ENCODE measurements at regions not wholly inside any gene's neighbourhood (a gene's known extent, or its start where the extent isn't known, plus 50 kb on each side); places are given as distances from the start of the nearest gene placed in this dataset.
A peak's percentile ranks its signal among the peaks of the same experiment; 100 is the strongest.
"Not testable (repeated sequence)": the region's sequence is repeated elsewhere in the genome, so short reads cannot be mapped to it uniquely, and the experiment has no call there.

DNA sequence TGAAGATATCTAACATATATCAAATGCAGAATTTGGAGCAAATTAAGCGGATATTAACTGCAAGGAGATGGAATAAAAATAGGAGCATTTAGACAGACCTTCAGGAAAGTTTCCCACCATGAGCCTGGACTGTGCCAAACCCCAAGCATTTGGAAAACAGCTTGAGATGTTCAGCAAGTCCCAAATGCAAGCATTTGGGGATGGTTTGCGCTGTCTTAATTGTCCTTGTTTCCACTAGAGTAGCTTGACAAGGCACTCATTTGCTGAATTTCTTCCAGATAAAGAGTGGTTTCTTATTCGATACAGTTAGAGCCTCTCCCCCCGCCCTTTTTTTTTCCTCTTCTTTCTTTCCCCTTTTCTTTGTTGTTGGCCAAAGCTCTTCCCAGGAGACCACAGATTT lies 77.1 kb upstream of the CDC42EP3 start:
- TF ChIP-seq CTCF (IDR thresholded peaks at IDR 0.05 in 8 of 11, conservative IDR thresholded peaks at IDR 0.05 in 3 of 11) = no peak
- TF ChIP-seq POLR2A (IDR thresholded peaks at IDR 0.05) = no peak
- Histone ChIP-seq H3K4me1 (no peaks in the 10 kb centered on the region), H3K27ac (no peak overlapping the region), H3K36me3 (no peaks in the 10 kb centered on the region), H3K27me3 (replicated peaks in 1 of 7) (no peaks in the 10 kb centered on the region), H3K4me3 (no peak overlapping the region), H3K9me3 (no peaks in the 10 kb centered on the region)
- intact Hi-C loops (cut with DNase I; ENCODE audit: low total_unique reads) = no loop called here
- 76 to 89% (median 84%) methylated on average over 4 of the region's 4 CpGs for WGBS, 5 donors
- no peak for DNase-seq

- H3K4me3 ChIP-seq; H3K36me3 ChIP-seq; H3K4me1 ChIP-seq; intact Hi-C loops (cut with DNase I; ENCODE audit: low total_unique reads); H3K27ac ChIP-seq; H3K27me3 ChIP-seq (replicated peaks in 1 of 7); H3K9me3 ChIP-seq; DNase-seq: not testable (repeated sequence)
Measured at GRCh38 chr2:37750286-37750685, 78.8 kb upstream of the CDC42EP3 start.

- Histone ChIP-seq H3K4me3 (no peak overlapping the region), H3K27ac (no peak overlapping the region), H3K9me3 (no peaks in the 10 kb centered on the region), H3K27me3 (replicated peaks in 1 of 7) (no peaks in the 10 kb centered on the region), H3K36me3 (no peaks in the 10 kb centered on the region), H3K4me1 (no peaks in the 10 kb centered on the region)
- 94 to 100% (median 96%) methylated on average over 2 to 4 of the region's 4 CpGs for WGBS, 5 donors
- no peak for TF ChIP-seq POLR2A (IDR thresholded peaks at IDR 0.05)
- TF ChIP-seq POLR2AphosphoS5 (IDR thresholded peaks at IDR 0.05) = no peak
- TF ChIP-seq CTCF (IDR thresholded peaks at IDR 0.05 in 8 of 11, conservative IDR thresholded peaks at IDR 0.05 in 3 of 11) = no peak
- intact Hi-C loops (cut with DNase I; ENCODE audit: low total_unique reads) = no loop called here
- no peak for DNase-seq
Measured at GRCh38 chr2:37752766-37753165, 81.3 kb upstream of the CDC42EP3 start.

DNA sequence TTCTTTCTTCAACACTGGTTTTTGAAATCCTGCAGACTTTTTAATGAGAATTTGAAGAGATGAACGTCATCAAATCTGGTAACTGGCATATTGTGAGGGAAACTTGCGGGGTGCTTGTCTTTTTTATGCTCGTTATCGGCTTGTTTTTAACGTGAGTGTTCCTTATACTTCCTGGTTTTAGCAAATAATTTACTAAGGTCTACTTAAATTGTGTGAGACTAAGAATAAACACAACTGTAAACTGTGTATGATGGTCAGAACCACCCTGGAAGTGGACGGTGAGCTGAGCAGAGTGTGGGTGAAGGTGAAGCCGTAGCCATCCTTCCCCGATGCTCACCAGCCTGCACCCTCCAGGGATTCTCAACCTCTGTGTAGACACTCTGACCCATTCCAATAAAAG lies 82.3 kb upstream of the CDC42EP3 start:
- no peak overlapping the region for H3K27ac ChIP-seq
- H3K36me3 ChIP-seq = no peaks in the 10 kb centered on the region
- intact Hi-C loops (cut with DNase I; ENCODE audit: low total_unique reads) = no loop called here
- no peaks in the 10 kb centered on the region for H3K27me3 ChIP-seq (replicated peaks in 1 of 7)
- no peak for DNase-seq
- no peaks in the 10 kb centered on the region for H3K4me1 ChIP-seq
- H3K9me3 ChIP-seq = no peaks in the 10 kb centered on the region
- 84 to 97% (median 93%) methylated on average over 8 of the region's 8 CpGs for WGBS, 5 donors
- TF ChIP-seq CTCF (IDR thresholded peaks at IDR 0.05 in 8 of 11, conservative IDR thresholded peaks at IDR 0.05 in 3 of 11) = no peak
- no peak for TF ChIP-seq POLR2AphosphoS5 (IDR thresholded peaks at IDR 0.05)
- TF ChIP-seq POLR2A (IDR thresholded peaks at IDR 0.05) = no peak
- H3K4me3 ChIP-seq = no peak overlapping the region

DNA sequence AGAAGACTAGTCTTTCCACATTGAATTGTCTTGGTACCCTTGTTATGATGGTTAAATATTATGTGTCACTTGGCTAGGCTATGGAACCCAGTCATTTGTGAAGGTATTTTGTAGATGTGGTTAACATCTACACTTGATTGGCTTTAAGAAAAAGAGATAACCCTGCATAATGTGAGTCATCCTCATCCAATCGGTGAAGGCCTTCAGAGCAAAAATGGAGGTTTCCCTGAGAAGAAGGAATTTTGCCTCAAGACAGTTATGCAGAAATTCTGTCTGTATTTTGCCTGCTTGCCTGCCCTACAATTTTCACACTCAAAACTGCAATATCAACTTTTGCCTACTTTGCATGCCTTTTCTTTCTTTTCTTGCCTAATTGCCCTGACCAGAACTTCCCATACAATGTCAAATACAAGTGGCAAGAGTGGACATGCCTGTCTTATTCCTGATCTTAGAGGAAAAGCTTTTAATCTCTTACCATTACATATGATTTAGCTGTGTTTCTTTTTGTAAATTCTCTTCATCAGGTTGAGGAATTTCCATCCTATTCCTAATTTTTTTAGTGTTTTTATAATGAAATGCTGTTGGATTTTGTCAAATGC lies 84.6 kb upstream of the CDC42EP3 start:
- H3K27ac ChIP-seq; intact Hi-C loops (cut with DNase I; ENCODE audit: low total_unique reads); H3K4me3 ChIP-seq; H3K27me3 ChIP-seq (replicated peaks in 1 of 7); H3K9me3 ChIP-seq; H3K4me1 ChIP-seq; DNase-seq; H3K36me3 ChIP-seq: not testable (repeated sequence)
- WGBS, 5 donors = 80 to 100% (median 88%) methylated on average over 1 of the region's 1 CpG

GRCh38 chr2:37757456-37757855 lies 86.0 kb upstream of the CDC42EP3 start:
- H3K27ac ChIP-seq; intact Hi-C loops (cut with DNase I; ENCODE audit: low total_unique reads); DNase-seq; H3K36me3 ChIP-seq; H3K9me3 ChIP-seq; H3K27me3 ChIP-seq (replicated peaks in 1 of 7); H3K4me3 ChIP-seq; H3K4me1 ChIP-seq: not testable (repeated sequence)

DNA sequence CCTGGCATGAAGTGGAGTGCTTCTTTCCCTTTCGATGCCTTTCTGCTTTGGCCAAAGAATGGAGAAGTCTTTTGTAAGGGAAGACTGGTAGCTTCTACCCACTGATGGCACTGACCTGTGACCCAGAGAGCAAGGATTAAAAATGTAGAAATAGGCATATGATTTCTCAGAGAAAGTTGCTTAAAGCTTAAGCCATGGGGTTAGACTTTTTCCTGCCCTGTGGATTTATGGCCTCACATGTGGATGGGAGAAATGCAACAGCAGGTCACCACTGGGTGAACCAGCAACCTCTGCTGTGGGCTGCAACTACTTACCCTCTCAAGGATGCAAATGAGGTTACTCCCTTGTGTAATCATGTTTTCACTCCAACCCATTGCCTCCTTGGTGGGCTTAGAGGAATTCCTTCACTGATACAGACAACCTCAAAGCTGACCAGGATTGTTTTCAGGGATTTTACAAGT lies 86.7 kb upstream of the CDC42EP3 start:
- DNase-seq; H3K27me3 ChIP-seq (replicated peaks in 1 of 7); H3K36me3 ChIP-seq; H3K27ac ChIP-seq; H3K9me3 ChIP-seq; intact Hi-C loops (cut with DNase I; ENCODE audit: low total_unique reads); H3K4me3 ChIP-seq; H3K4me1 ChIP-seq: not testable (repeated sequence)
- WGBS, 5 donors = 73 to 87% (median 80%) methylated on average over 1 of the region's 1 CpG

- H3K9me3 ChIP-seq; H3K4me3 ChIP-seq; DNase-seq; intact Hi-C loops (cut with DNase I; ENCODE audit: low total_unique reads); H3K27me3 ChIP-seq (replicated peaks in 1 of 7); H3K36me3 ChIP-seq: not testable (repeated sequence)
- Histone ChIP-seq H3K4me1 (peaks cover 0 to 12% (median 0%) of the 10 kb centered on the region in 6 donors), H3K27ac (peak overlapping the region in 1 of 8 donors; percentile 85)
- WGBS, 5 donors = 89 to 100% (median 94%) methylated on average over 1 of the region's 1 CpG
Measured at GRCh38 chr2:37759989-37760388, 88.5 kb upstream of the CDC42EP3 start.
